ENCODE measurements at regions not wholly inside any gene's neighbourhood (a gene's known extent, or its start where the extent isn't known, plus 50 kb on each side); places are given as distances from the start of the nearest gene placed in this dataset.

DNA sequence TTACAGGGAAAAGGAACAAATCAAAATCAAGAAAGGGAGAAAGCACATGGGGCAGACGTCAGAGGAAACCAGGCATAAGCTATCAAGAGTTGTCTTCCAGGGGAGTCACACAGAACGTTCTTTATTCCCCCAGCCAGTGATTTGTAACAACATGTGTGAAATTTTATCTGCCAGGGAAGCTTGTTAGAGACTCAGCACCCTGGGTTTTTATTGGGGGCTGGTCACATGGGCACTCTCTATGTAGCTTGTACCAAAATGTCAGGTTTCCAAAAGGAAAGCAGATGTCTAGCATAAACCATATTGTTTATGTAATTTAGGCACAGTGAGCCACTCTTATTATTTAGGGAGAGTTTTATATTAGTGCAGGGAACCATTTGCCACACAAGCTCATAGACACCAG, 440.4 kb upstream of the DCN start:
- no peak for DNase-seq (ENCODE audit: low read depth)

DNA sequence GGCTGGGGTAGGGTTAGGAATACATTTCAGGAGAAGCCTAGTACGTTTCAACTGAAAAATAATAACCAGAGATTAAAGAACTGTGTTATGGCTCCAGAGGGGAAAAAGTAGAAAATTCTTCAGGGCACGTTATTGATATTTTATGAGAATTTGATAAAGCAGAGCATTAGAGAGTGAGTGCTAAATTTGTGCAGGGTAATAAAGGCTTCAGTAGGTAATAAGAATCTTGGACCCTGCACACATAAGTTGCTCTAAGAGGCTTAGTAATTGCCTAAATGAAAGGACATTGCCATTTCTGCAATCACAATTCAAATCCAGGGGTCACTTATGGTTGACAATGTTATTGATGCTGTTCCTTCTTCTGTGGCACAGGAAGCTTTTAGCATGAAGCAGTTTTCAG, 439.4 kb upstream of the DCN start:
- DNase-seq (ENCODE audit: low read depth) = no peak

DNA sequence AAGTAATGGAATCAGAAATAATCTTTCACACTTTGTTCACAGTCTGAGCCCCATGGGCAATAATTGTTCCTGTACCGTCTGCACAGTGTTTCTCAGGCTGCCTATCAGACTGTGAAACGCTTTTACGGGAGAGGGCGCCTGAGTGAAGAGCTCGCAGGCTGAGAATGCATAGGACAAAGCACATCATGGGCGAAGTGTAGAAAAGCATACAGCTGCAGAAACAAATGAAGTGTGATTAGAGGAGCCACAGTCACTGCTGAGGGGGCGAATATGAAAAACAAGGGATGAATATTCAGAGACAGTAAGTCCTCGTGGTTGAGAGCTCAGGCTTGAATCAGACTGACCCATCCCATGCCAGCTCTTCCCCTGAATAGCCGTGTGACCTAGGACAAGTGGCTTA, 438.4 kb upstream of the DCN start:
- DNase-seq (ENCODE audit: low read depth) = no peak

DNA sequence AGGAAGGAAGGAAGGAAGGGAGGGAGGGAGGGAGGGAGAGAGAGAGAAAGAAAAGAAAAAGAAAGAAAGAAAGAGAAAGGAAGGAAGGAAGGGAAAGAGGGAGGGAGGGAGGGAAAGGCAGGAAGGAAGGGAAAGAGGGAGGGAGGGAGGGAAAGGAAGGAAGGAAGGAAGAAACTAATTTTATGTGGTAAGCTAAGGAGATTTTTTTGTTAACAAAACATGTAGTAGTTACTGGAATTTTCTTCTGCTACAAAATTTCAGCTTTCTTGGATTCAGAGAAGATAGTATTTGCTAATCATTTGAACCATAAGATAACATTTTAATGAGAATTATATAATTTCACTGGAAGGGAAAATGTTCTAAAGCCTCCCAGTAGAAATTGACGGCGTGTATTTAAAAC, 437.8 kb upstream of the DCN start:
- no peak for DNase-seq (ENCODE audit: low read depth)

DNA sequence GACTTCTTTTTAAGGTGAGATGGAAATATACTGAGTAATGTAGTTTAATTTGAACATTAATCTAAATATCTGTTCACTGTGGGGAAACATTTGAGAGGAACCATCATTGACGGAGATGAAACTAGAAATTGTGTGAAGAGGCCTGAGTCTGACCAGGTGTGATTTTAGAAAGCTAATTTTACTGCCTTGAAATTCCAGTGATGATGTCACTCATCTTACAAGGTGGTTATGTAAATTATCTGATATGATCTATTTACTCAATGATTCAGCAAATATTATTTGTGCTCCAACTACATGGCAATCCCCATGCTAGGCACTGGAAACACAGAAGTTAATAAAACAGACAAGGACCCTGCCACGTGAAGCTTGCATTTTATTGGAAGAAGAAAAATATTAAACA, 435.7 kb upstream of the DCN start:
- no peak for DNase-seq (ENCODE audit: low read depth)

DNA sequence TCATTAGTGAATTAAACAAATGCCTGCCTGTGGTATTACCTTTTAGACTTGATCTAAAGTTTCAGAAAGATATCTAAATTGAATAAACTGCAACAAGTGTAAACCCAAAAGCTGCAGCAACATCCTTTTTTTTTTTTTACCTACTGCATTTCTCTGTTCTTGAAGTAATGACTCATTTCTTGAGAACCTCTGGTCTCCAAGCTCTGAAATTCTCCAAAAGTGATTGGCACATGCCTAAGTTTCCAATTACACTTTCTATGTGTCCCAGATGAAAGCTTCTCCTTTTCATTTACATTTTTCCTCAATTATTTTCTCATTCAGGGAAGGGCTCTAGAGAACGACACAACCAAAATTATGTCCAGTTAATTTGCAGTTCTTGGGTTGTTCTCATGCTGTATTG, 435.2 kb upstream of the DCN start:
- DNase-seq (ENCODE audit: low read depth) = no peak

DNA sequence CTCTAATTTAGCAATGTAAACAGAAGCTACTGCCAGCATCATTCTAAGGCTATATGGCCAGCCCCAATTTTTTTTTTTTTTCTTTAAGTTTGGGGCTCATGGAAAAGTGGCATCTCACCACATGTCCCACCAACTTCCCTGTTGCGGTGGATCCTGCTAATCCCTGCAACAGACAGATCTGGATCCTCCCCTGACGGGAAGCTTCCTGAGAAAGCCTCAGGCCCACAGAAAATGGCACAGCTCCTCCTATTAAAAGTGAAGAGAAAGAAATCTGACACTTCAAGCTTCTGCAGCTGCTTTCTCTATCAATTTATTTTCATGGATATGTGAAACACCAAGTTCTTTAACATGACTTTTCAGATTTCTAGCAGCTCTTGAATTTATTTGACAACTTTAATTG, 433.8 kb upstream of the DCN start:
- no peak for DNase-seq (ENCODE audit: low read depth)

DNA sequence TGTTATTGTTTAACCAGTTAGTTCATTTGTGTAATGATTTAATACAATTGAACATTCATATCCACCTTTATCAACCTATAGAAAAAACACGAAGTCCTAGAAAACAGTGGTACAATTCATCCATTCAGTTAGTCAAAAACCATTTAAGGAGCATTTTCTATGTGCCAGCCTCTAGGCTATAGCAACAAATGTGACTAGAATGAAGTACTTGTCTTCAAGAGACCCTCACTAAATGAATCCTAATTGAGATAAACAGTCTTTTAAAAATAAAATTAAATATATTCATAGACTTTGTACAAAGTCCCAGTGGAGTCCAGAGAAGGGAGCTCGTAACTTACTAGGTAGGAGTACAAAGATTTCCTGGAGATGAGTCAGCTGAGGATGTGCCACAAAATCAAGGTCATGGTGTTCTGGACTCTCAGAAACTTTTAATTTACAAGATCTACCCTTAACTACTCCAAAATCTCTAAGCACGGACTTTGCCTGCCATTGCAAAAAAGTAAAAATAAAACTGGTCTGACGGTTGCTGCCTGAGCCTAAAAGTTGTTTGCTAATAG, 430.7 kb upstream of the DCN start:
- no peak for DNase-seq (ENCODE audit: low read depth)

DNA sequence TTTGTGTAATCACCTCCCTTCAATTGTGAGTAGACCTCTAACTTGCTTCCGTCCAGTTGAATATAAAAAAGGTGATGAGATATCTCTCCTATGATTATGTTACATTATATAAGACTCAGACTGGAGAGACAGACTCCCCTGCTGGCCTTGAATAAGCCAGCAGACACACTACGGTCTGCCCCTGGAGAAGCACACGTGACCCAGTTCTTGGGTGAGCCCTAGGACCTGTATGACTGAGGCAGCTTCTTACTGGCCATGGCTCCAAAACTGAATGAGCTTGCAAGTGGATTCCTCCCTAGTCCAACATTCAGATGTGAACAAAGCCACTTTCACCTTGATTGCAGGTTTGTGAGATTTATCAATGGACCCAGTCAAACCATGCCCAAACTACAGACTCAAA, 427.9 kb upstream of the DCN start:
- no peak for DNase-seq (ENCODE audit: low read depth)

DNA sequence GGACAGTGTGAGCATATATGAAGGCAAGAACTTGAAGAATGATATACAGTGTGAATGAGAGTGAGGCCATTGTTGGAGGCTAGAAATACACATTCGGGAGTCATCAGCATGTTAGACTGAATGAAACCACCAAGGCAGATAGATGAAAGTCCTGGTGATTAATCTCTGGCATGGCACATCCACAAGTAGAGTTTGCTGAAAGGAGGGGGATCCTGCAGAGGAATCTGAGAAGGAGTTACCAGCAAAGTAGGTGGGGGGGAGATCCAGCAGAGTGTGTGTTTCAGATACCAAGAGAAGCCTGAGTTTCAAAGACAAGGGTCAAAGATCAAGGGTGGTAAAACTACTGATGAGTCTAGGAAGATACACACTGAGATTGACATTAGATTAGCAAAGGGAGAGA, 426.7 kb upstream of the DCN start:
- no peak for DNase-seq (ENCODE audit: low read depth)

DNA sequence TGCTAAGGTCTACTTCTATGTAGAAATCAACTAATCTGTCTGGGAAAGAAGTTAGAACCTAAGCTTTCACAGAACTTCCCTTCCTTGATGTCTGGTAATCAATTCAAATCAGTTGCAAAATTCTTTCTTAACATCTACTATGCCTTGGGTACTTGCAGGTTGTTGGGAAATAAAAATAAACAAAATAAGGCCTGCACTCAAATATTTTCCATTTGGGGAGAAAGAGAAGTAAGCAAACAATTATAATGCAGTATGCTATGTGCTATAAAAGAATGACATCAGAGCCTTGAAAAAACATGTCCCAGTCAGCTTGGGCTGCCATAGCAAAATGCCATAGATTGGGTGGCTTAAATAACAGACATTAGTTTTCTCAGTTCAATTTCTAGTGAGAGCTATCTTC, 425.9 kb upstream of the DCN start:
- DNase-seq (ENCODE audit: low read depth) = no peak

DNA sequence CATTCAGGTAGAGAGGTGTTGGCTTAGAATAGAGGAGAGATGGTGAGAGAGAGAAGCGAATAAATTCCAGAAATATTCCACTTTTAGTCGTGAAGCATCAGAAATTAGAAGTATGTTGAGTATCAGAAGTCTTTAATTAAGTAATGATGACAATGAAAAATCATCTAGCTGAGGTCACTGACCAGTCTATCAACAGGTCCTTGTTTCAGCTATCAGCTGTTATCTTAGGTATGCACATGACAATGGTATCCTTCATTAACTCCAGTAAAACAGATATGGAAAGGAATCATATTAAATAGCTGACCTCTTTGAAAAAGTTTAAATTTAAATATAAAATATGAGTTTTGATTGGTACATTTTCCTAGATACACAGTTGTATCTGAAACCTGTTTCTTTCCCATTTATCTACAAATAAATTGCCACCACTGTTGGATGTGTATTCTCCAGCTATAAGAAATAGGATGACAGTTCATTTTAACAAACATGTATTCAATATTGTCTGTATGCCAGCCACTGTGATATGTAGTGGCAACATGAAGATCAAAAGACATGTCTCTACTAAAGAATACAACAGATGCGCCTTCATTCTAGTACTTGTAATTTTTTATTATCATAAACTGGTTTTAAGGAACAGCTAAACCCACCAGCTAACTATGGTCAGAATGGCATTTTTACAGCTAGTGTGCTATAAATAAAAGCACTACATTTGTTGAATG, 424.2 kb upstream of the DCN start:
- DNase-seq (ENCODE audit: low read depth) = no peak

DNA sequence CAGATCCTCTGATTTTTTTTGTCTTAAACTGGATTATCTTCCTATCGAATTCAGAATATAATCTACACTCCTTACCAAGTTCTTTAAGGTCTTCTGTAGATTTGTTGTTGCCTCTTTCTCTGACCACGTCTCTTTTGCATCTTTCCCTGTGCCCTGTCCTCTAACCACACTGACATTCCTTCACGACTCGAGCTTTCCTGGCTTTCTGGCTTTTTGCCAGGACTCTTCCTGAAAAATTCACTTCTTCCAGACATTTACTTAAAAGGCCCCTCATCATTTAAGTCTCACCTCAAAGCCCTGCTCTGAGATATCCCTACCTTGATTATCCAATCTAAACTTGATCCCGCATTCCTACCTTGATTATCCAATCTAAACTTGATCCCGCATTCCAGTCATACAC, 422.3 kb upstream of the DCN start:
- DNase-seq (ENCODE audit: low read depth) = no peak

DNA sequence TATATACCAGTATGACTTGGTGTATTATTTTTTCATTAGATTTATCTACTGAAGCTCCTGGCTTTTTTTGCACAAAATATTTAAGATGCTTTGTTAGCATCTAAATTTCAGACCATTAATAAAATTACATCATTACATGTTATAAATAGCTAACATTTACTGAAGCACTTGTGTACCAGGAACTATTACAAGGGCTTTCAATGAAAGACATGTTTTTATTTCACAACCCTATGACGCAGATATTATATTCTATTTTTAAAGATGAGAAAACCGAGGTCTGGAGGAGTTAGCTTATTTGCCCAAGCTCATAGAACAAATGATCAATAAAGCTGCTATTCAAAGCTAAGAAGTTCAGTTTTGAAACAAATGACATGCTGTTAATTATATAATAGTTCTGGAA, 420.4 kb upstream of the DCN start:
- DNase-seq (ENCODE audit: low read depth) = no peak

DNA sequence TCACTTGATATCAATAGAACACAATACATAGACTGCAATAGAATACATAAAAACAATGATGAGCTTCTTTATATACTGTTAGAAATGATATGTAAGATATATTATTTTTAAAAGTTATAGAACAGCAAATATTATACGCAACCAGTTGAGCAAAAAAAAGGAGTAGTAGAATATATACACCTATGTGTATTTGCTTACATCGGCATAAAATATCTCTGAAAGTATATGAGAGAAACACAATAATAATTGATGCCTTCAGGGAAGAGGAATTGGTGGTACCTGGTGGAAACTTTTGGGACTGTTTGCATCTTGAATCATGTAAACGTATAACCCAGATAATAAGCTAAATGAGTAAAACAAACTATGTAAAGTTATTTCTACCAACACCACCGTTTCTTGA, 418.4 kb upstream of the DCN start:
- DNase-seq (ENCODE audit: low read depth) = no peak

DNA sequence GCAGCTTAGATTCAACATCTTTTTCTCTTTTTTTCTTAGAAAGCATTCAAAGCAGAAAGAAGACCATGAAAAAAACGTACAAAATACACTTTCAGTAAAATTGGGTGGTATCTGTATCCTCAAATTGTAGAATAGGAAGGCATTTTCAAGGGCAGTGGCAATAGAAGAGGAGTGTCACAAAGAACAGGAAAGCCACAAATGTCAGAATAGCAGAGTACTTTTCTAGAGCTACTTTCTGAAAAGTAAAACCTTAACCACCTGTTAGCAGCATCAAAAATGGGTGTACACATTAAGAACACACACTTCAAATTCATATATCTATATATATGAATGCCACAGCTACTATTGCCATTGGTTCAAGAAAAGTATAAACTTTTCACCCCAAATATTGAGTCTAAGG, 412.1 kb upstream of the DCN start:
- no peak for DNase-seq (ENCODE audit: low read depth)

DNA sequence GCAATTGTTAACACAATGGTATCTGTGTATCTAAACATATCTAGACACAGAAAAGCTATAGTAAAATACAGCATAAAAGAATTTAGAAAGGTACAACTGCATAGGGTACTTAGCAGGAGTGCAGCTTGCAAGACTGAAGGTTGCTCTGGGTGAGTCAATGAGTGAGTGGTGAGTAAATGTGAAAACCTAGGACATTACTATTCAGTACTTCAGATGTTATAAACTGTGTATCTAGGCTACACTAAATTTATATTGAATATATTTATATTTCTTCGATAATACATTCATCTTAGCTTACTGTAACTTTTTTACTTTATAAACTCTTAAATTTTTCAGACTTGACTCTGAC, 409.0 kb upstream of the DCN start:
- no peak for DNase-seq (ENCODE audit: low read depth)

DNA sequence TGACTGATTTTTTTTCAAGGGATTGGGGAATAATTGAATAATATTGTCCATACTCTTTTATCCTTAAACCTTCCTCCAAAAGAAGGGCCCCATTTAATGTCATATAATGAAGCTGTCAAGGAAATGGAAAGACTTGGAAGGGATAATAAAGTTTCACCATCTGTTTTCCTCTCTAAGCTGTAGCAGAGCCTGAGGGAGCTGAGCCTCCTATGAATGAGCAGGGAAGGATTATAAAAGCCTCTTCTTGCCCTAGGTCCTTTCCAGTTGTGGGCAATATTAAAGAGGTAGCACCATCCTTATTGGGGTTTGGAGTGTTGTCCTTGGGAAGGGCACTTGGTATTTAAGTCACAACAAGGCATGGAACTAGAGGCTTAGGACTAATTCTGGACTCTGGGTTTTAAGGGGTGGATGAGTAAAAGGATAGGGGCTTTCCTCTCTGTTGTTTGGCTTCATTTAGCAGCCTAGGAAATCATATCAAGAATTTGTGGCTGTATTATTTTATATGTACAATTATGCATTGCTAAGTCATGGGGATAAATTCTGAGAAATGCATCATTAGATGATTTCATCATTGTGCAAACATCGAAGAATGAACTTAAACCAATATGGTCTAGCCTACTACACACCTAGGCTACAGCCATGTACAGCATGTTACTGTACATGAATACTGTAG, 408.5 kb upstream of the DCN start:
- DNase-seq (ENCODE audit: low read depth) = no peak

DNA sequence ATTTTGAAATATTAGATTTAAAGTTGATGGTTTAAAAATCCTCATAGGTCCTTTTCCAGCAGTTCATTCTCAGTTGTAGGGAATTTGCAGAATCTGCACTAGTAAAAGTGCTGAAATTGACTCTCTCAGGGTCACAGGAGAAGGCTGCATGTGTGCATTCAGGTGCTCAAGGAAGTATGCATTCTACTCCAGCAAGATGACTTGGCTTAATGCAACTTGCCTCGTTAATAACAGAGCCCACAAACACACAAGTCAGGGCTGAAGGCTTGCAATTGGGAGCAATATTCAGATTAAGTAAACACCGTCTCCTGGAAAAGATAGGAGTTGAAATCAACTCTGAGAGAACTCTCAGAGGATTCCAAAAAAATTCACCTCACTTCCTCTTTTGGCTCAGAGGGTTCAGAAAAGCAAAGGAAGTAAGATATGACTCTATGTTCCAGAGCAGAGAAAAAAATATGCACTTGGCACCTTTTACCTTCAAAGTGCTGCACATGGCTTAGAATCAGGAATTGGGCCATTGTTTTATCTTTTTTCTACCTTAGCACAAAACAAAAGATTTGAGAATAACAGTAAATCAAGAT, 406.3 kb upstream of the DCN start:
- no peak for DNase-seq (ENCODE audit: low read depth)

DNA sequence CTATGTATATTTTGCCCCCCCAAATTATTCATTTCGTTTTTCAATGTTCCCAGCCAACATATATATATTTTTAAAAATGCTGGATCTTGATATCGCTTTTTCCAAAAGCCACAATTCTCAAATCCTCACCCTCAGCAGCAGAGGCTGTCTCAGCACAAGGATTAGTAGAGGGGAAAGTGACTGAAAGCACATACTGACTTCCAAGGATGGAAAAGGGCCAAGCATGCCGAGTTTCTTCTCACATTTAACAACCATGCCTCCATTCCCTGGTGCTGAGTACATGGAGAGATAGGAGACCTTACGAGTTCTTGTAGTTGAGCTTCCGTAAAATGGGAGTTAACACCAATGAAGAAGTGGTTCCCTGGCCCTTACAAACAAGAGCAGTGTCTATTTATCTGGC, 403.4 kb upstream of the DCN start:
- DNase-seq (ENCODE audit: low read depth) = no peak

DNA sequence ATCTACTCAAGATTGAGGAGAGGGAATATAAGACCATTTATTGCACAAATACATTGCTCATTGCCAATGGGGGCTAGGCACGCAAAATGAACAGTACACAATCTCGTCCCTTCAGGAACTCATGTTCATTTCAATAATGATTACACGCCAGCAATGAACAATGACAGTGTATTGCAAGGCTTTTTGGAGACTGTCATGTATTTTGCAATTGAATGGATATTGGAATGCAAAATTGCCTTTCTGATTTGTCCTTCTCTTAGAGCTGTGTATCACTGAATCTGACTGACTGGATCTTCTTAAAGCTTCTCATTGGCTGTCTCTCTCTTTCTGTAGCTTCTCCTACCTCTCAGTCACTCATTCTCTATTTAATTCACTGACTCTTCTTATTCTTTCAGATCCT, 400.2 kb upstream of the DCN start:
- DNase-seq (ENCODE audit: low read depth) = no peak

DNA sequence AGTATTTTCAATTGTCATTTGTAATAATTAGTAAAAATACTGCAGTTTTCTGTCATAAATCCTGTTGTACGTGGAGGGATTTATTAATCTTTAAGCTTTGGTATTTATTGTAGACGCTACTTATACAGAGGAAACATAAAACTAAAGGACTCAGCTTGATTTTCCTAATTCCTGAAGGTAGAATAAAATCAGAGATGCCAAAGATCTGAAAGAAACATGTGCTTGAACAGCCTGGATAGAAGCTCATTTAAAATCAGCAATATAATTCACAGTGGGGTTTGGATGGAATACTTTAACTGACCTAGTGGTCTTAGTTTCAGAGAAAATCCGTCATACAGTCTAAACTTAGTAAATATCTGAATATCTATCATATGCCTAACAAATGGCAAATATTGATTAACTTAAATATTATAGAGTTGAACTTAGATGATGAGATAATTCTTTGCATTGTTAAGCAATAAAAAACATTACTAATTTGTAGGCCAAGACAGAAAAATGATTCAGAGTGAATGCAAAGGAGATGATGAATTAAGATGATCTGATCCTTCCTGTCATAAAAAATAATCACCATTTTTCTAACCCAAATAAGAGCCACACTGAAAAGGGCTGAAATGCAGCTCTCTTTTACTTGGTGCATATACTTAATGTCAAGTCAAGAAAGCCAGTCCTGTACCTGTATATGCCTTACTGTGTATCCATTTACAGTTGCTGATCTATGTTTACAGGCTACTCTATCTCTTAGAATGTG, 397.1 kb upstream of the DCN start:
- no peak for DNase-seq (ENCODE audit: low read depth)
